ENCODE measurements at regions not wholly inside any gene's neighbourhood (a gene's known extent, or its start where the extent isn't known, plus 50 kb on each side); places are given as distances from the start of the nearest gene placed in this dataset.

DNA sequence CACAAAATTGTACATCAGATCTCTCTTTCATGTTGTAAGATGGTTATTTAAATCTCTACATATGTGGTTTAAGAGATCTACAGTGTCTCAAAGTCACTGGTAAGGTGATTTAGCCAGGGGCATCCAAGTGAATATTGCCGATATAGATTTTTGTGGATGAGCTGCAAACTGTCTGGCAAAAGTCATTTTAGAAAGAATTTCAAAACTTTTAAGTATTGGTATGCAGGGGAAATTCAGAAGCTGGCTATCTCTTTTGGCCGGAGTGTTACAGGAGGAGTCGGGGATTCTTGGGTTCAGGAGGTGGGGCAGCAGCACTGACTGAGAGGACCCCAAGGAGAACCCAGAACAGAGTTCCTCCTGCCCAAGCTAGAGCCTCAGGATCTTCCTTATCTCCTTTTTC, 69.9 kb downstream of the PTHLH start:
- TF ChIP-seq EZH2 (IDR thresholded peaks at IDR 0.05; ENCODE audit: borderline replicate concordance, control insufficient read depth, low read depth, low read length) (no peak), TAF1 (IDR thresholded peaks at IDR 0.05; ENCODE audit: borderline replicate concordance, low read depth, low read length) (no peak), SMC3 (IDR thresholded peaks at IDR 0.05; ENCODE audit: borderline replicate concordance, low read length) (no peak), CEBPB (IDR thresholded peaks at IDR 0.05; ENCODE audit: borderline replicate concordance in 1 of 2, low read depth in 2 of 2, low read length in 2 of 2) (no peak), CHD2 (IDR thresholded peaks at IDR 0.05; ENCODE audit: borderline replicate concordance, low read depth, low read length) (no peak), BCLAF1 (IDR thresholded peaks at IDR 0.05) (no peak)
- TF ChIP-seq, protein P1, sequence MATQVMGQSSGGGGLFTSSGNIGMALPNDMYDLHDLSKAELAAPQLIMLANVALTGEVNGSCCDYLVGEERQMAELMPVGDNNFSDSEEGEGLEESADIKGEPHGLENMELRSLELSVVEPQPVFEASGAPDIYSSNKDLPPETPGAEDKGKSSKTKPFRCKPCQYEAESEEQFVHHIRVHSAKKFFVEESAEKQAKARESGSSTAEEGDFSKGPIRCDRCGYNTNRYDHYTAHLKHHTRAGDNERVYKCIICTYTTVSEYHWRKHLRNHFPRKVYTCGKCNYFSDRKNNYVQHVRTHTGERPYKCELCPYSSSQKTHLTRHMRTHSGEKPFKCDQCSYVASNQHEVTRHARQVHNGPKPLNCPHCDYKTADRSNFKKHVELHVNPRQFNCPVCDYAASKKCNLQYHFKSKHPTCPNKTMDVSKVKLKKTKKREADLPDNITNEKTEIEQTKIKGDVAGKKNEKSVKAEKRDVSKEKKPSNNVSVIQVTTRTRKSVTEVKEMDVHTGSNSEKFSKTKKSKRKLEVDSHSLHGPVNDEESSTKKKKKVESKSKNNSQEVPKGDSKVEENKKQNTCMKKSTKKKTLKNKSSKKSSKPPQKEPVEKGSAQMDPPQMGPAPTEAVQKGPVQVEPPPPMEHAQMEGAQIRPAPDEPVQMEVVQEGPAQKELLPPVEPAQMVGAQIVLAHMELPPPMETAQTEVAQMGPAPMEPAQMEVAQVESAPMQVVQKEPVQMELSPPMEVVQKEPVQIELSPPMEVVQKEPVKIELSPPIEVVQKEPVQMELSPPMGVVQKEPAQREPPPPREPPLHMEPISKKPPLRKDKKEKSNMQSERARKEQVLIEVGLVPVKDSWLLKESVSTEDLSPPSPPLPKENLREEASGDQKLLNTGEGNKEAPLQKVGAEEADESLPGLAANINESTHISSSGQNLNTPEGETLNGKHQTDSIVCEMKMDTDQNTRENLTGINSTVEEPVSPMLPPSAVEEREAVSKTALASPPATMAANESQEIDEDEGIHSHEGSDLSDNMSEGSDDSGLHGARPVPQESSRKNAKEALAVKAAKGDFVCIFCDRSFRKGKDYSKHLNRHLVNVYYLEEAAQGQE (IDR thresholded peaks at IDR 0.05; ENCODE audit: low read depth, low read length) = no peak

Data from GM12878 (cell line).